Bronchial epithelial cell (primary cell): ENCODE measurements at regions not wholly inside any gene's neighbourhood (a gene's known extent, or its start where the extent isn't known, plus 50 kb on each side); places are given as distances from the start of the nearest gene placed in this dataset.

ENCODE experiments used
- DNase-seq: peaks from one replicate; pipeline ENCODE4 v3.0.0-alpha.2; 2010; ENCODE audit warnings: low read depth
- FAIRE-seq: peaks from 2 replicates; lab custom pipeline; 2011; peaks lifted over from hg19 to GRCh38; lab: Jason Lieb, UNC
- H3K27me3 ChIP-seq: 2 replicates; pipeline ENCODE4 v1.5.1; 2011; ENCODE audit warnings: low read length; ENCODE audit not compliant: control insufficient read depth, insufficient read depth
- H3K36me3 ChIP-seq: 2 replicates; pipeline ENCODE4 v1.5.1; 2011; ENCODE audit warnings: low read length; ENCODE audit not compliant: control insufficient read depth, insufficient read depth
- H3K4me3 ChIP-seq: 2 replicates; pipeline ENCODE4 v1.5.1; 2011; ENCODE audit warnings: mild to moderate bottlenecking, low read depth, low read length, control low read depth
- CTCF ChIP-seq: IDR thresholded peaks from 2 replicates; pipeline ENCODE4 v1.5.1; 2011; ENCODE audit warnings: mild to moderate bottlenecking, moderate library complexity, low read length, control low read depth, inconsistent platforms; ENCODE audit not compliant: insufficient read depth, severe bottlenecking

- FAIRE-seq (no peak), DNase-seq (no peak)
- no peaks in the 10 kb centered on the region for H3K27me3 ChIP-seq
- no peak for TF ChIP-seq CTCF
- no peak overlapping the region for H3K4me3 ChIP-seq
- no peaks in the 10 kb centered on the region for H3K36me3 ChIP-seq
Observed at GRCh38 chr20:42020316-42020715, 402.1 kb upstream of the CHD6 start.

GRCh38 chr20:42018979-42019378, 400.8 kb upstream of the CHD6 start:
- peak; percentile 36 for FAIRE-seq

GRCh38 chr20:42010090-42010489, 391.9 kb upstream of the CHD6 start:
- Histone ChIP-seq H3K36me3 (no peaks in the 10 kb centered on the region), H3K27me3 (no peaks in the 10 kb centered on the region), H3K4me3 (no peak overlapping the region)
- TF ChIP-seq CTCF = no peak
- DNase-seq (no peak), FAIRE-seq (no peak)

More at GRCh38 chr20:42018979-42019378, 400.8 kb upstream of the CHD6 start:
- H3K4me3 ChIP-seq = no peak overlapping the region
- DNase-seq = no peak
- H3K27me3 ChIP-seq = no peaks in the 10 kb centered on the region
- no peaks in the 10 kb centered on the region for H3K36me3 ChIP-seq
- TF ChIP-seq CTCF = no peak

- no peak overlapping the region for H3K4me3 ChIP-seq
- TF ChIP-seq CTCF = no peak
- peak; percentile 50 for FAIRE-seq
- H3K36me3 ChIP-seq = no peaks in the 10 kb centered on the region
- no peaks in the 10 kb centered on the region for H3K27me3 ChIP-seq
- no peak for DNase-seq
Observed at GRCh38 chr20:42007251-42007650, 389.1 kb upstream of the CHD6 start.

GRCh38 chr20:42005211-42005610, 387.0 kb upstream of the CHD6 start:
- DNase-seq (no peak), FAIRE-seq (no peak)
- Histone ChIP-seq H3K4me3 (no peak overlapping the region), H3K36me3 (no peaks in the 10 kb centered on the region), H3K27me3 (no peaks in the 10 kb centered on the region)
- TF ChIP-seq CTCF = no peak

- DNase-seq = no peak
- no peak for FAIRE-seq
- no peaks in the 10 kb centered on the region for H3K27me3 ChIP-seq
- TF ChIP-seq CTCF = no peak
- H3K4me3 ChIP-seq = no peak overlapping the region
- no peaks in the 10 kb centered on the region for H3K36me3 ChIP-seq
Observed at GRCh38 chr20:42003380-42003779, 385.2 kb upstream of the CHD6 start.
